ENCODE measurements at regions not wholly inside any gene's neighbourhood (a gene's known extent, or its start where the extent isn't known, plus 50 kb on each side); places are given as distances from the start of the nearest gene placed in this dataset.

- Histone ChIP-seq H3K9me1 (replicated peaks; ENCODE audit: control insufficient read depth, extremely low read depth, insufficient read depth, low read length) (no peaks in the 10 kb centered on the region), H4K20me1 (replicated peaks; ENCODE audit: control insufficient read depth, extremely low read depth, insufficient read depth, low read length) (no peaks in the 10 kb centered on the region), H3K79me2 (ENCODE audit: control insufficient read depth, insufficient read depth, low read length) (no peaks in the 10 kb centered on the region), H2AFZ (ENCODE audit: low read depth, low read length) (no peak overlapping the region), H3K4me3 (replicated peaks in 1 of 3; ENCODE audit: insufficient read depth in 1 of 3, low read depth in 1 of 3, low read length in 3 of 3) (no peak overlapping the region), H3K4me1 (ENCODE audit: control insufficient read depth, extremely low read depth, insufficient read depth, low read length) (no peaks in the 10 kb centered on the region), H3K36me3 (ENCODE audit: control insufficient read depth in 2 of 2, extremely low read depth in 1 of 2, insufficient read depth in 2 of 2, low read length in 2 of 2) (no peaks in the 10 kb centered on the region), H3K4me2 (ENCODE audit: insufficient read depth, low read length) (no peak overlapping the region), H3K27me3 (ENCODE audit: control insufficient read depth in 2 of 2, insufficient read depth in 2 of 2, low read length in 2 of 2) (no peaks in the 10 kb centered on the region), H3K9me3 (replicated peaks; ENCODE audit: control insufficient read depth, insufficient read depth, low read length) (peaks cover 2% of the 10 kb centered on the region), H3K9ac (replicated peaks; ENCODE audit: extremely low read depth, insufficient read depth, low read length) (no peak overlapping the region), H3K27ac (ENCODE audit: insufficient read depth, low read depth, low read length) (no peak overlapping the region)
- no peak for TF ChIP-seq CTCF (IDR thresholded peaks at IDR 0.05; ENCODE audit: extremely low read depth in 1 of 2, insufficient read depth in 1 of 2, low read depth in 1 of 2, low read length in 2 of 2)
- BruUV-seq (replicated peaks): no TSS peak
- CTCF ChIA-PET: no interaction called here
- DNase-seq (ENCODE audit: low read depth, low spot score) (no peak), FAIRE-seq (no peak)
- POLR2A ChIA-PET: no interaction called here
- dilution Hi-C loops (cut with MboI; ENCODE audit: extremely low pct_ligation_motif_present, low sequenced_read_pairs) (no loop called here), intact Hi-C loops (cut with micrococcal nuclease) (no loop called here)
These were observed 146.2 kb downstream of the COX7C start for GRCh38 chr5:86763929-86764328.

- Histone ChIP-seq H2AFZ (ENCODE audit: low read depth, low read length) (no peak overlapping the region), H3K9me1 (replicated peaks; ENCODE audit: control insufficient read depth, extremely low read depth, insufficient read depth, low read length) (no peaks in the 10 kb centered on the region), H3K27me3 (ENCODE audit: control insufficient read depth in 2 of 2, insufficient read depth in 2 of 2, low read length in 2 of 2) (no peaks in the 10 kb centered on the region), H4K20me1 (replicated peaks; ENCODE audit: control insufficient read depth, extremely low read depth, insufficient read depth, low read length) (no peaks in the 10 kb centered on the region), H3K4me2 (ENCODE audit: insufficient read depth, low read length) (no peak overlapping the region), H3K4me1 (ENCODE audit: control insufficient read depth, extremely low read depth, insufficient read depth, low read length) (no peaks in the 10 kb centered on the region), H3K9ac (replicated peaks; ENCODE audit: extremely low read depth, insufficient read depth, low read length) (no peak overlapping the region), H3K9me3 (replicated peaks; ENCODE audit: control insufficient read depth, insufficient read depth, low read length) (peaks cover 2% of the 10 kb centered on the region), H3K79me2 (ENCODE audit: control insufficient read depth, insufficient read depth, low read length) (no peaks in the 10 kb centered on the region), H3K27ac (ENCODE audit: insufficient read depth, low read depth, low read length) (no peak overlapping the region), H3K4me3 (replicated peaks in 1 of 3; ENCODE audit: insufficient read depth in 1 of 3, low read depth in 1 of 3, low read length in 3 of 3) (no peak overlapping the region), H3K36me3 (ENCODE audit: control insufficient read depth in 2 of 2, extremely low read depth in 1 of 2, insufficient read depth in 2 of 2, low read length in 2 of 2) (no peaks in the 10 kb centered on the region)
- ChIA-PET POLR2A (no interaction called here), CTCF (no interaction called here)
- BruUV-seq (replicated peaks): no TSS peak
- intact Hi-C loops (cut with micrococcal nuclease) (no loop called here), dilution Hi-C loops (cut with MboI; ENCODE audit: extremely low pct_ligation_motif_present, low sequenced_read_pairs) (no loop called here)
- no peak for FAIRE-seq
- DNase-seq (ENCODE audit: low read depth, low spot score): no peak
- TF ChIP-seq FOS (IDR thresholded peaks at IDR 0.05; ENCODE audit: borderline replicate concordance, insufficient read depth, low read length): no peak
- TF ChIP-seq POLR2A (IDR thresholded peaks at IDR 0.05; ENCODE audit: low read depth, low read length): no peak
- TF ChIP-seq GATA2 (IDR thresholded peaks at IDR 0.05; ENCODE audit: insufficient read depth, insufficient read length, low read depth, low read length): no peak
- no peak for TF ChIP-seq MAX (IDR thresholded peaks at IDR 0.05; ENCODE audit: insufficient read depth, insufficient read length)
- TF ChIP-seq JUN (IDR thresholded peaks at IDR 0.05; ENCODE audit: borderline replicate concordance, insufficient read depth, insufficient read length, low read depth): no peak
- no peak for TF ChIP-seq POLR2AphosphoS5 (IDR thresholded peaks at IDR 0.05; ENCODE audit: insufficient read depth, low read depth, low read length)
- TF ChIP-seq EZH2 (IDR thresholded peaks at IDR 0.05; ENCODE audit: borderline replicate concordance, low read depth, low read length, severe bottlenecking): no peak
- no peak for TF ChIP-seq MYC (IDR thresholded peaks at IDR 0.05; ENCODE audit: low read depth, low read length)
- no peak for TF ChIP-seq CTCF (IDR thresholded peaks at IDR 0.05; ENCODE audit: extremely low read depth in 1 of 2, insufficient read depth in 1 of 2, low read depth in 1 of 2, low read length in 2 of 2)
These were observed 148.2 kb downstream of the COX7C start for GRCh38 chr5:86765778-86766502.
